NCI-H1105 treated with DMSO at 0.1 percent for 48 hours (cell line): ENCODE measurements at regions not wholly inside any gene's neighbourhood (a gene's known extent, or its start where the extent isn't known, plus 50 kb on each side); places are given as distances from the start of the nearest gene placed in this dataset.

Source experiments
- DNase-seq: peaks from one replicate; lab custom pipeline; 2025; lab: John Stamatoyannopoulos, UW

DNA sequence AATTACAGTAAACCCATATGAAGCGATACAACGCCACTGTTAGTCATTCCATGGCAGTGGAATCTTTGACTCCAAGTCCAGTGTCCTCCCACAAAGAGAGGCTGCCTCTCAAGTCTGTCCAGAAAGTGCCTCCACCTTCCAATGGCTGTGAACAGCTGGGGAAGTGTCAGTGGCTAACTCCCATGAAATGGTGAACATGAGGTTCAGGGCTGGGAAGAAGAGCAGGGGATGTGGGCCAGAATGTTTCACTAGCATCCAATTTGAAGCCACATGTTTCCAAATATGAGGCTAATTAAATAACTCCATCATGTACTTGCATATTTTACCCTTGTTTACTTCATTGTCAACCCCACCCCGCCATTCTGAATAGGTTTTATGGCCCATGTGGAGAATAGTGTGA lies 53.1 kb upstream of the CHST15 start:
- no peak for DNase-seq

DNA sequence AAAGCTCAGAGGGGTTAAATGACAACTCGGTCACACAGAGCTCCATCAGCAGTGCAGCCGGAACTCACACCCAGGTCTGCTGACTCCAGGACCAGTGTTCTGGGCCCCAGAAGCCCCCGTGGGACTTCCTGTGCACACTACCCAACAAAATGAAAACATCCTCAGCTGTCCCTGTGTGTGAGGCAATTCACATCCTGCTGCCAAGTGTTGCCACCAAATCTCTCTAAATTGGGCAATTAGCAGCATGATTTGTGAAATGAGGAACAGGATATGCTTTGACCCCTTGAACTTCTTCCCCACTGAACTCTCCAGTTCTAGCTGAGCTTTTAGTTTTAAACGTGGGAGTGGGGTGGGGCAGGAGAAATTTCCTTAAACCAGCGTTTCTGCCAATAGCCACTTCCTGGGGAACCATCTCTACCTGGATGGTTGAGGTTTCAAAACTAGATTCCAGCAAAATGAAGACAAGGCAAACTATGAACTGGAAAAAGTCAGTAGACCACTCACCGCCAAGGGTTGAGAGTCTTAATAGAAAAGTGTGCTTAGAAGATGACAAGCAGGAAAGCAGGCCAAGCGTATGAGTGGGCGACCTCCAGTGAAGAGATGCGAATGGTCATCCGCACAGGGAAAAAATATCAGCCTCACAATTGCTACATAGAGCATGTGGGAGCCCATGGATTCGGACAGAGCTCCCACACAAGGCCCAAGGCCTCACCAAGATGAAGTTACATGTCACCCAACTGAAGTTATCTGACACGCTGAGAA lies 51.9 kb upstream of the CHST15 start:
- DNase-seq = no peak

- no peak for DNase-seq
Observed at GRCh38 chr10:124144536-124144935, 51.1 kb upstream of the CHST15 start.

DNA sequence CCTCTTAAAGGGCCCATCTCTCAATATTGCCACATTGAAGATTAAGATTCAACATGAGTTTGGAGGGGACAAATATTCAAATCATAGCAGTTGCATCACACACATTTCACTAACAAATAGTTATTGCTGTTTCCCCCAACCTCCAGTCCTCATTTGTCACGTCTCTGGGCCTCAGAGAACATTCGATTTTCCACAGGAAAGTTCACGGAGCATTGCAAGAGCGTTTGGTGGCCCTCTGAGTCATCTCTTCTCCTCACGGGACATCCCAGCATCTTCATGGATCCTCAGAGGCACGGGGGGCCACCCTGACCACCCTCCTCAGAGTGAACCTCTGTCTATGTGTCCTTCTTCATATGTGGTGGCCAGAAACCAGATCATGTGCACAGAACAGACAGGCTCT lies 50.3 kb upstream of the CHST15 start:
- no peak for DNase-seq
